GM23338 (cell line): ENCODE measurements at regions not wholly inside any gene's neighbourhood (a gene's known extent, or its start where the extent isn't known, plus 50 kb on each side); places are given as distances from the start of the nearest gene placed in this dataset.

Experiments used
- ATAC-seq: fragments of 200-7000 bp; cut with Tn5 transposase; 3 replicates; pipeline ENCODE4 v1.9.1; 2020
- DNase-seq: peaks from one replicate; pipeline ENCODE4 v3.0.0-alpha.2; 2015; ENCODE audit warnings: low spot score
- H2AFZ ChIP-seq: fragments of 200-600 bp; sonication (generic); 2 replicates; pipeline ENCODE4 v1.8.0; 2016; ENCODE audit warnings: antibody characterized with exemption, mild to moderate bottlenecking, moderate library complexity
- H3F3A ChIP-seq: fragments of 200-600 bp; sonication (generic); replicated peaks from 2 replicates; pipeline ENCODE4 v1.8.0; 2017; ENCODE audit warnings: antibody characterized with exemption, mixed run types, low read depth
- H3K27ac ChIP-seq: fragments of 200-600 bp; sonication (generic); 2 replicates; pipeline ENCODE4 v1.6.1; 2016; ENCODE audit warnings: low read depth
- H3K27me3 ChIP-seq: fragments of 200-600 bp; sonication (generic); 2 replicates; pipeline ENCODE4 v1.8.0; 2016; ENCODE audit warnings: mild to moderate bottlenecking, mixed run types, moderate library complexity; ENCODE audit not compliant: insufficient read depth
- H3K36me3 ChIP-seq: fragments of 200-600 bp; sonication (generic); 2 replicates; pipeline ENCODE4 v1.8.0; 2016; ENCODE audit warnings: mild to moderate bottlenecking; ENCODE audit not compliant: insufficient read depth
- H3K4me1 ChIP-seq: fragments of 200-600 bp; sonication (generic); 2 replicates; pipeline ENCODE4 v1.8.0; 2016; ENCODE audit warnings: mild to moderate bottlenecking, moderate library complexity; ENCODE audit not compliant: insufficient read depth
- H3K4me2 ChIP-seq: fragments of 200-600 bp; sonication (generic); 2 replicates; pipeline ENCODE4 v1.7.1; 2017; ENCODE audit warnings: mixed run types
- H3K4me3 ChIP-seq: fragments of 200-600 bp; sonication (generic); 2 replicates; pipeline ENCODE4 v1.6.1; 2016; ENCODE audit warnings: mixed run types
- H3K79me2 ChIP-seq: fragments of 200-600 bp; sonication (generic); replicated peaks from 2 replicates; pipeline ENCODE4 v1.8.0; 2017; ENCODE audit warnings: mild to moderate bottlenecking; ENCODE audit not compliant: insufficient read depth
- H3K9me2 ChIP-seq: fragments of 200-600 bp; sonication (generic); 2 replicates; pipeline ENCODE4 v1.8.0; 2017; ENCODE audit not compliant: insufficient read depth
- H4K20me1 ChIP-seq: fragments of 200-600 bp; sonication (generic); replicated peaks from 2 replicates; pipeline ENCODE4 v1.8.0; 2017; ENCODE audit warnings: mild to moderate bottlenecking; ENCODE audit not compliant: insufficient read depth
- H3K27ac Mint-ChIP-seq: 2 replicates; pipeline ENCODE4 v1.8.0; 2020; ENCODE audit warnings: inconsistent platforms, mild to moderate bottlenecking, moderate library complexity, mixed read lengths
- H3K27me3 Mint-ChIP-seq: 3 replicates; pipeline ENCODE4 v1.8.0; 2022; ENCODE audit warnings: low read depth, mild to moderate bottlenecking, moderate library complexity, mixed read lengths, inconsistent platforms; ENCODE audit not compliant: insufficient read depth, poor library complexity
- H3K36me3 Mint-ChIP-seq: 3 replicates; pipeline ENCODE4 v1.8.0; 2021; ENCODE audit warnings: low read depth, mild to moderate bottlenecking, inconsistent platforms, moderate library complexity, mixed read lengths
- H3K4me1 Mint-ChIP-seq: 3 replicates; pipeline ENCODE4 v1.8.0; 2020; ENCODE audit warnings: mild to moderate bottlenecking, inconsistent platforms, mixed read lengths
- H3K4me3 Mint-ChIP-seq: 3 replicates; pipeline ENCODE4 v1.8.0; 2021; ENCODE audit warnings: moderate library complexity, mild to moderate bottlenecking, inconsistent platforms, mixed read lengths
- H3K9me3 Mint-ChIP-seq: 3 replicates; pipeline ENCODE4 v1.8.0; 2020; ENCODE audit warnings: moderate library complexity, mild to moderate bottlenecking, inconsistent platforms, mixed read lengths
- EZH2phosphoT487 ChIP-seq: fragments of 200-600 bp; sonication (generic); IDR thresholded peaks from one replicate; pipeline ENCODE4 v1.8.1; 2018; ENCODE audit warnings: antibody characterized with exemption; ENCODE audit not compliant: unreplicated experiment
- JUNB ChIP-seq: IDR thresholded peaks from one replicate; pipeline ENCODE4 v1.6.1; 2016; ENCODE audit warnings: antibody characterized with exemption; ENCODE audit not compliant: unreplicated experiment
- STAT1 ChIP-seq: IDR thresholded peaks from one replicate; pipeline ENCODE4 v1.6.1; 2016; ENCODE audit warnings: antibody characterized with exemption; ENCODE audit not compliant: unreplicated experiment
- ZNF114 ChIP-seq: fragments of 250-450 bp; sonication (Bioruptor Pico); IDR thresholded peaks from 2 replicates; pipeline ENCODE4 v1.5.0; 2020; ENCODE audit warnings: mild to moderate bottlenecking, moderate library complexity
- ZNF331 ChIP-seq: fragments of 250-450 bp; sonication (Bioruptor Pico); IDR thresholded peaks from 2 replicates; pipeline ENCODE4 v1.5.0; 2020; ENCODE audit warnings: low read depth, mild to moderate bottlenecking, moderate library complexity
- ZNF462 ChIP-seq: fragments of 250-450 bp; sonication (Bioruptor Pico); IDR thresholded peaks from 2 replicates; pipeline ENCODE4 v1.5.0; 2020; ENCODE audit warnings: mild to moderate bottlenecking, moderate library complexity
- TF ChIP-seq, protein P1 (sequence below), 2 experiments: fragments of 200-600 bp in 1 of 2; sonication (generic) in 1 of 2; conservative IDR thresholded peaks; 2 replicates each; pipeline versions ENCODE4 v1.5.1 to v1.6.1; 2016 to 2017; ENCODE audit warnings: antibody characterized with exemption in 2 of 2, low read depth in 2 of 2, mild to moderate bottlenecking in 2 of 2, moderate library complexity in 1 of 2

DNA sequence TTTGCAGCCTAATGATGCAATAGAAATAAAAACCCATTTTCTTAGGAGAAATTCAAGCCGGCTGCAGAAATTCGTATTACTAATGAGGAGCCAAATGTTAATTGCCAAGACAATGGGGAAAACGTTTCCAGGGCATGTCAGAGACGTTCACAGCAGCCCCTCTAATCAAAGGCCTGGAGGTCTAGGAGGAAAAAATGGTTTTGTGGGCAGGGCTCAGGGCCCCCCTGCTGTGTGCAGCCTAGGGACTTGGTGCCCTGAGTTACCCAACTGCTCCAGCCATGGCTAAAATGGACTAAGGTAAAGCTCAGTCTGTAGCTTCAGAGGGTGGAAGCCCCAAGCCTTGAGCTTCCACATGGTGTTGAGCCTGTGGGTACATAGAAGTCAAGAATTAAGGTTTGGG, 461.4 kb downstream of the FAT4 start:
- Mint-ChIP-seq H3K36me3 (peaks cover 27% of the 10 kb centered on the region), H3K27ac (no peak overlapping the region), H3K27me3 (no peaks in the 10 kb centered on the region), H3K4me1 (no peaks in the 10 kb centered on the region), H3K4me3 (no peak overlapping the region), H3K9me3 (peaks cover 34% of the 10 kb centered on the region)
- Histone ChIP-seq H3K9me2 (no peaks in the 10 kb centered on the region), H3K27me3 (no peaks in the 10 kb centered on the region), H3F3A (no peaks in the 10 kb centered on the region), H4K20me1 (no peaks in the 10 kb centered on the region), H2AFZ (no peak overlapping the region), H3K27ac (no peak overlapping the region), H3K4me3 (no peak overlapping the region), H3K79me2 (no peaks in the 10 kb centered on the region), H3K4me2 (no peak overlapping the region), H3K36me3 (no peaks in the 10 kb centered on the region), H3K4me1 (no peaks in the 10 kb centered on the region)
- TF ChIP-seq ZNF462 (CRISPR knock-in tag) (no peak), STAT1 (no peak), ZNF114 (CRISPR knock-in tag) (no peak), EZH2phosphoT487 (no peak), ZNF331 (CRISPR knock-in tag) (no peak), JUNB (no peak)
- TF ChIP-seq, protein P1, sequence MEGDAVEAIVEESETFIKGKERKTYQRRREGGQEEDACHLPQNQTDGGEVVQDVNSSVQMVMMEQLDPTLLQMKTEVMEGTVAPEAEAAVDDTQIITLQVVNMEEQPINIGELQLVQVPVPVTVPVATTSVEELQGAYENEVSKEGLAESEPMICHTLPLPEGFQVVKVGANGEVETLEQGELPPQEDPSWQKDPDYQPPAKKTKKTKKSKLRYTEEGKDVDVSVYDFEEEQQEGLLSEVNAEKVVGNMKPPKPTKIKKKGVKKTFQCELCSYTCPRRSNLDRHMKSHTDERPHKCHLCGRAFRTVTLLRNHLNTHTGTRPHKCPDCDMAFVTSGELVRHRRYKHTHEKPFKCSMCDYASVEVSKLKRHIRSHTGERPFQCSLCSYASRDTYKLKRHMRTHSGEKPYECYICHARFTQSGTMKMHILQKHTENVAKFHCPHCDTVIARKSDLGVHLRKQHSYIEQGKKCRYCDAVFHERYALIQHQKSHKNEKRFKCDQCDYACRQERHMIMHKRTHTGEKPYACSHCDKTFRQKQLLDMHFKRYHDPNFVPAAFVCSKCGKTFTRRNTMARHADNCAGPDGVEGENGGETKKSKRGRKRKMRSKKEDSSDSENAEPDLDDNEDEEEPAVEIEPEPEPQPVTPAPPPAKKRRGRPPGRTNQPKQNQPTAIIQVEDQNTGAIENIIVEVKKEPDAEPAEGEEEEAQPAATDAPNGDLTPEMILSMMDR (conservative IDR thresholded peaks at IDR 0.05; ENCODE audit: low read depth in 2 of 2) = no peak
- ATAC-seq = no peak
- no peak for DNase-seq
